Gastrocnemius medialis (tissue), 4 donors: ENCODE measurements at regions not wholly inside any gene's neighbourhood (a gene's known extent, or its start where the extent isn't known, plus 50 kb on each side); places are given as distances from the start of the nearest gene placed in this dataset.

ENCODE experiments used
- POLR2A ChIP-seq, 2 donors: fragments of 450-650 bp; IDR thresholded peaks; one replicate each; pipeline ENCODE4 v1.6.1; 2017; ENCODE audit warnings: antibody characterized with exemption in 2 of 2, mild to moderate bottlenecking in 2 of 2, moderate library complexity in 2 of 2
- TF ChIP-seq, protein P1 (sequence below), 5 experiments: fragments of 450-650 bp in 3 of 5; fragments of 200-600 bp in 2 of 5; sonication (generic) in 2 of 5; IDR thresholded peaks in 4 of 5; conservative IDR thresholded peaks in 1 of 5; 1 replicate in 4 of 5; 2 replicates in 1 of 5; pipeline ENCODE4 v1.5.1; 2016 to 2019; ENCODE audit warnings: antibody characterized with exemption in 5 of 5, mild to moderate bottlenecking in 3 of 5, moderate library complexity in 3 of 5

DNA sequence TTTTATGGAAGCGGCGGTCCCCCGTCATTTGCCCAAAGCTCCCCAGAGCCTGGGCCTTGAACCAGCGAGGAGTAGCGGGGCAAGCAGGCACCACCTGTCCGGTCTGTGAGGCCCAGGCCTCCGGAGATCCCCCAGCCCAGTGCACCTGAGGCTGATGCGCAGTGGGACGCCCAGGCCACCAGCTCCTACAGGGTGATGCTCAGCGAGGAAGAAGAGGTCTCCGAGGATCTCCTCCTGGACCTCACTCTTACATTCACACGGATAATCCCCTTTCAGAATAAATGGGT is 220.2 kb downstream of the NDUFA10 start:
- TF ChIP-seq, protein P1, sequence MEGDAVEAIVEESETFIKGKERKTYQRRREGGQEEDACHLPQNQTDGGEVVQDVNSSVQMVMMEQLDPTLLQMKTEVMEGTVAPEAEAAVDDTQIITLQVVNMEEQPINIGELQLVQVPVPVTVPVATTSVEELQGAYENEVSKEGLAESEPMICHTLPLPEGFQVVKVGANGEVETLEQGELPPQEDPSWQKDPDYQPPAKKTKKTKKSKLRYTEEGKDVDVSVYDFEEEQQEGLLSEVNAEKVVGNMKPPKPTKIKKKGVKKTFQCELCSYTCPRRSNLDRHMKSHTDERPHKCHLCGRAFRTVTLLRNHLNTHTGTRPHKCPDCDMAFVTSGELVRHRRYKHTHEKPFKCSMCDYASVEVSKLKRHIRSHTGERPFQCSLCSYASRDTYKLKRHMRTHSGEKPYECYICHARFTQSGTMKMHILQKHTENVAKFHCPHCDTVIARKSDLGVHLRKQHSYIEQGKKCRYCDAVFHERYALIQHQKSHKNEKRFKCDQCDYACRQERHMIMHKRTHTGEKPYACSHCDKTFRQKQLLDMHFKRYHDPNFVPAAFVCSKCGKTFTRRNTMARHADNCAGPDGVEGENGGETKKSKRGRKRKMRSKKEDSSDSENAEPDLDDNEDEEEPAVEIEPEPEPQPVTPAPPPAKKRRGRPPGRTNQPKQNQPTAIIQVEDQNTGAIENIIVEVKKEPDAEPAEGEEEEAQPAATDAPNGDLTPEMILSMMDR (IDR thresholded peaks at IDR 0.05 in 4 of 5, conservative IDR thresholded peaks at IDR 0.05 in 1 of 5): no peak
- TF ChIP-seq POLR2A (IDR thresholded peaks at IDR 0.05): no peak
